Ishikawa (cell line): ENCODE measurements at regions not wholly inside any gene's neighbourhood (a gene's known extent, or its start where the extent isn't known, plus 50 kb on each side); places are given as distances from the start of the nearest gene placed in this dataset.

ENCODE experiments used
- CEBPB ChIP-seq: IDR thresholded peaks from 2 replicates; pipeline ENCODE4 v1.6.1; 2012
- CREB1 ChIP-seq: IDR thresholded peaks from 2 replicates; pipeline ENCODE4 v1.6.1; 2012; ENCODE audit warnings: low read depth
- EGR1 ChIP-seq: IDR thresholded peaks from 2 replicates; pipeline ENCODE4 v1.6.1; 2012
- EP300 ChIP-seq: IDR thresholded peaks from 2 replicates; pipeline ENCODE4 v1.6.1; 2012; ENCODE audit warnings: borderline replicate concordance
- FOXM1 ChIP-seq: IDR thresholded peaks from 2 replicates; pipeline ENCODE4 v1.6.1; 2012; ENCODE audit warnings: low read depth, borderline replicate concordance
- NFIC ChIP-seq: IDR thresholded peaks from 2 replicates; pipeline ENCODE4 v1.6.1; 2012
- RAD21 ChIP-seq: IDR thresholded peaks from 2 replicates; pipeline ENCODE4 v1.6.1; 2012; ENCODE audit warnings: low read depth
- TAF1 ChIP-seq: IDR thresholded peaks from 2 replicates; pipeline ENCODE4 v1.6.1; 2012; ENCODE audit warnings: low read depth, mild to moderate bottlenecking
- TCF12 ChIP-seq: IDR thresholded peaks from 2 replicates; pipeline ENCODE4 v1.6.1; 2012; ENCODE audit warnings: low read depth
- TEAD4 ChIP-seq: IDR thresholded peaks from 2 replicates; pipeline ENCODE4 v1.6.1; 2012
- YY1 ChIP-seq: IDR thresholded peaks from 2 replicates; pipeline ENCODE4 v1.6.1; 2012; ENCODE audit warnings: low read depth
- ZBTB7A ChIP-seq: IDR thresholded peaks from 2 replicates; pipeline ENCODE4 v1.6.1; 2012; ENCODE audit warnings: low read depth
- TF ChIP-seq, protein P1 (sequence below): IDR thresholded peaks from 2 replicates; pipeline ENCODE4 v1.6.1; 2012
- TF ChIP-seq, protein P2 (sequence below): IDR thresholded peaks from 2 replicates; pipeline ENCODE4 v1.6.1; 2012; ENCODE audit warnings: low read depth, mild to moderate bottlenecking
- TF ChIP-seq, protein P3 (sequence below): IDR thresholded peaks from 2 replicates; pipeline ENCODE4 v1.6.1; 2012

DNA sequence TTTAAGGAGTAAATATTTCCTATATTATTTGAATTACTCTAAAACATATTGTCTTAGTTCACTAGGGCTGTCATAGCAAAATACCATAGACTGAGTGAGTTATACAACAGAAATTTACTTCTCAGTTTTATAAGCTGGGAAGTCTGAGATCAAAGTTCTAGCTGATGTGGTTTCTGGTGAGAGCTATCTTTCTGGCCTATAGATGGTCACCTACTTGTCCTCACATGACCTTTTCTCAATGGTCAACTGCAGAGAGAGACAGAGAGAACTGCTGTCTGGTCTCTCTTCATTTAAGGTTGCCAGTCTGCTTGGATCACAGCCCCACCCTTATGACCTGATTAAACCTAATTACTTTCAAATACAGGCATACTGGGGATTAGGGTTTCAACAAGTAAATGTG, 490.9 kb downstream of the FBXO15 start:
- no peak for TF ChIP-seq TAF1
- TF ChIP-seq, protein P1, sequence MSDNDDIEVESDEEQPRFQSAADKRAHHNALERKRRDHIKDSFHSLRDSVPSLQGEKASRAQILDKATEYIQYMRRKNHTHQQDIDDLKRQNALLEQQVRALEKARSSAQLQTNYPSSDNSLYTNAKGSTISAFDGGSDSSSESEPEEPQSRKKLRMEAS = no peak
- no peak for TF ChIP-seq YY1
- TF ChIP-seq, protein P2, sequence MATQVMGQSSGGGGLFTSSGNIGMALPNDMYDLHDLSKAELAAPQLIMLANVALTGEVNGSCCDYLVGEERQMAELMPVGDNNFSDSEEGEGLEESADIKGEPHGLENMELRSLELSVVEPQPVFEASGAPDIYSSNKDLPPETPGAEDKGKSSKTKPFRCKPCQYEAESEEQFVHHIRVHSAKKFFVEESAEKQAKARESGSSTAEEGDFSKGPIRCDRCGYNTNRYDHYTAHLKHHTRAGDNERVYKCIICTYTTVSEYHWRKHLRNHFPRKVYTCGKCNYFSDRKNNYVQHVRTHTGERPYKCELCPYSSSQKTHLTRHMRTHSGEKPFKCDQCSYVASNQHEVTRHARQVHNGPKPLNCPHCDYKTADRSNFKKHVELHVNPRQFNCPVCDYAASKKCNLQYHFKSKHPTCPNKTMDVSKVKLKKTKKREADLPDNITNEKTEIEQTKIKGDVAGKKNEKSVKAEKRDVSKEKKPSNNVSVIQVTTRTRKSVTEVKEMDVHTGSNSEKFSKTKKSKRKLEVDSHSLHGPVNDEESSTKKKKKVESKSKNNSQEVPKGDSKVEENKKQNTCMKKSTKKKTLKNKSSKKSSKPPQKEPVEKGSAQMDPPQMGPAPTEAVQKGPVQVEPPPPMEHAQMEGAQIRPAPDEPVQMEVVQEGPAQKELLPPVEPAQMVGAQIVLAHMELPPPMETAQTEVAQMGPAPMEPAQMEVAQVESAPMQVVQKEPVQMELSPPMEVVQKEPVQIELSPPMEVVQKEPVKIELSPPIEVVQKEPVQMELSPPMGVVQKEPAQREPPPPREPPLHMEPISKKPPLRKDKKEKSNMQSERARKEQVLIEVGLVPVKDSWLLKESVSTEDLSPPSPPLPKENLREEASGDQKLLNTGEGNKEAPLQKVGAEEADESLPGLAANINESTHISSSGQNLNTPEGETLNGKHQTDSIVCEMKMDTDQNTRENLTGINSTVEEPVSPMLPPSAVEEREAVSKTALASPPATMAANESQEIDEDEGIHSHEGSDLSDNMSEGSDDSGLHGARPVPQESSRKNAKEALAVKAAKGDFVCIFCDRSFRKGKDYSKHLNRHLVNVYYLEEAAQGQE = no peak
- TF ChIP-seq CREB1 = no peak
- TF ChIP-seq ZBTB7A = no peak
- no peak for TF ChIP-seq CEBPB
- TF ChIP-seq NFIC = no peak
- no peak for TF ChIP-seq TEAD4
- TF ChIP-seq EP300 = no peak
- TF ChIP-seq RAD21 = no peak
- no peak for TF ChIP-seq FOXM1
- TF ChIP-seq, protein P3, sequence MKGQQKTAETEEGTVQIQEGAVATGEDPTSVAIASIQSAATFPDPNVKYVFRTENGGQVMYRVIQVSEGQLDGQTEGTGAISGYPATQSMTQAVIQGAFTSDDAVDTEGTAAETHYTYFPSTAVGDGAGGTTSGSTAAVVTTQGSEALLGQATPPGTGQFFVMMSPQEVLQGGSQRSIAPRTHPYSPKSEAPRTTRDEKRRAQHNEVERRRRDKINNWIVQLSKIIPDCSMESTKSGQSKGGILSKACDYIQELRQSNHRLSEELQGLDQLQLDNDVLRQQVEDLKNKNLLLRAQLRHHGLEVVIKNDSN = no peak
- TF ChIP-seq TCF12 = no peak
- TF ChIP-seq EGR1 = no peak

DNA sequence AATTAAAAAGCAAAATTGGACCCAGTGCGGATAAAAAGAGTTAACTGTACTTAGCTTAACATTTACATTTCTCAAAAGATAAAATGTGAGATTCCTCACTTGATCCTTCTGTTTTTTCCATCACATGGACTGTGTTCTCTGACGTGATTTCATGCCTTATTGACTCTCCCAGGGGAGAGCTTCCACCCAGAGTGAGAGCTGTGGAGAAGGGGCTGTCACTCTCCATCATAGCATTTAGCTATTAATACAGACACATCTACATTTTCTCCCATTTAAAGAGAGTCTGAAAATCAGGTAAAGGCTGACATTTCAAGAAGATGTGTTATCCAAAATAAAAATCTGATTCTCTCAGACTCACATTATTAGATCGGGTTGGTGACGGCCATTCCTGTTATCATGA, 493.8 kb downstream of the FBXO15 start:
- no peak for TF ChIP-seq TCF12
- TF ChIP-seq TAF1 = no peak
- TF ChIP-seq CEBPB = no peak
- TF ChIP-seq EP300 = no peak
- TF ChIP-seq ZBTB7A = no peak
- TF ChIP-seq, protein P1 = no peak
- no peak for TF ChIP-seq CREB1
- no peak for TF ChIP-seq TEAD4
- TF ChIP-seq, protein P3 = no peak
- TF ChIP-seq, protein P2 = no peak
- no peak for TF ChIP-seq FOXM1

DNA sequence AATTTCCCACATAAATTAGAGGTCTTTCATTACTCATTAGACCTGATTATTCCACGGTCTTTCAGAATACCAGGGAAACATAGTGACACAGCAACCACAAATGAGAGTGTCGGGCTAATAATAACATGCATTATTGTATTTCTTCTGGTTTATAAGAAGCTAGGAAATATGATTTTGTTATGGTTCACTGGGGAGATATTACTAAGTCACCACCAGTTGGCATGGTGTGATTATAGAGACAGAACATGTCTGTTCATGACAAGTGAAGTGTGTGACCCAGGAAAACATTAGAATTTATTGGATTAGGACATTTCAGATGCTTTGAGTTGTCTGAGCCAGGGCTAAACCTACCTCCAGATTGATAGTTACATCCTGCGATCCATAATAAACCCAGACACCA, 494.4 kb downstream of the FBXO15 start:
- TF ChIP-seq ZBTB7A (no peak), CEBPB (no peak), NFIC (no peak), FOXM1 (no peak), CREB1 (no peak), EP300 (no peak), YY1 (no peak), EGR1 (no peak), RAD21 (no peak), TAF1 (no peak)
- TF ChIP-seq, protein P1 = no peak
- TF ChIP-seq, protein P2 = no peak
- TF ChIP-seq, protein P3 = no peak

DNA sequence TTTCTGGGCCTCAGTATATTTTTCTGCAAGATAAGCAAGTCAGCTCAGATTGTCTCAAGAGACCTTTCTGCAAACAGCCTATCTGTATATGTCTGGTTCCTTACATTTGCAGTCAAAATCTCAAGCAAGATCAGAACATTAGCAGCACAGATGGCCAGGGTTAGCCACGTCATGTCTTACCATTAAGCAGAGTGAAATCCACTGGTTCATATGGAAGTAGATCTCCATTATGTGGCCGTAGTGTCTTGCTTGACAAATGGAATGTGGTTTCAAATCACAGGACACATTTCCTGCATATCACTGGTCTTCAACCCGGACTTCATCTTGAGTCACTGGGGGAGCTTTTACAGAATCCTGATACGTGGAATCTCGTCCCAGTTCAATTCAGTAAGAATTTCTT, 500.2 kb downstream of the FBXO15 start:
- no peak for TF ChIP-seq YY1
- TF ChIP-seq ZBTB7A = no peak
- TF ChIP-seq CEBPB = no peak
- no peak for TF ChIP-seq TCF12
- no peak for TF ChIP-seq NFIC
- TF ChIP-seq, protein P1 = no peak
- TF ChIP-seq TAF1 = no peak
- TF ChIP-seq RAD21 = no peak
- no peak for TF ChIP-seq EP300
- TF ChIP-seq, protein P2 = no peak
- TF ChIP-seq TEAD4 = no peak
- no peak for TF ChIP-seq EGR1
- TF ChIP-seq, protein P3 = no peak
- TF ChIP-seq CREB1 = no peak
- no peak for TF ChIP-seq FOXM1
